Lower leg skin (tissue), 3 donors: ENCODE measurements at regions not wholly inside any gene's neighbourhood (a gene's known extent, or its start where the extent isn't known, plus 50 kb on each side); places are given as distances from the start of the nearest gene placed in this dataset.

Source experiments
- CTCF ChIP-seq, 3 donors: fragments of 450-650 bp; IDR thresholded peaks; one replicate each; pipeline ENCODE4 v1.5.1; 2016; ENCODE audit warnings: antibody characterized with exemption in 3 of 3, mild to moderate bottlenecking in 3 of 3, moderate library complexity in 2 of 3
- POLR2A ChIP-seq, 2 donors: fragments of 450-650 bp; IDR thresholded peaks; one replicate each; pipeline ENCODE4 v1.6.1; 2016 to 2017; ENCODE audit warnings: antibody characterized with exemption in 2 of 2, mild to moderate bottlenecking in 1 of 2, moderate library complexity in 1 of 2

DNA sequence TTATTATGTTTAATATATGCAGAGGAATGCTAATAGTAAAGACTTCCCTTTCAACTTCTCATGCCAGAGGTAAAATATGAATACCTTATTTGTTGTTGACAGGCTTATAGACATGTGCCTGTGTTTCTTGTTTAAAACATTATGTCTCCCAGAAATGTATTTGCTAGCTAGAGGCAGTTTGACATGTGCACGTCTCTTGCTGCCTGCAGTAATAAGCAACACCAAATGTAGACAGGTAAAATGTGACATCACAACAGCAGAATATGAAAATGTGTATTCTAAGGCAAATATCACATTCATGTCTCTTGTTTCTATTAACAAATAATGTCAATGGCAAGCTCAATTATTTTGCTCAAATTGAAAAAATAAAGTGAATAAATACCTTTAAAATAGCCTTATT, 80.2 kb upstream of the NEGR1 start:
- TF ChIP-seq CTCF (IDR thresholded peaks at IDR 0.05), result no peak
- no peak for TF ChIP-seq POLR2A (IDR thresholded peaks at IDR 0.05)
